Left ventricle myocardium inferior (tissue), 1 donor: ENCODE measurements at regions not wholly inside any gene's neighbourhood (a gene's known extent, or its start where the extent isn't known, plus 50 kb on each side); places are given as distances from the start of the nearest gene placed in this dataset.

Experiments used
- DNase-seq: peaks from one replicate; pipeline ENCODE4 v3.0.0-alpha.2; 2020
- H3K27ac ChIP-seq: fragments of 200-600 bp; replicated peaks from 2 replicates; pipeline ENCODE4 v1.8.0; 2021
- H3K27me3 ChIP-seq: fragments of 200-600 bp; 2 replicates; pipeline ENCODE4 v1.8.0; 2021; ENCODE audit warnings: low read depth
- H3K36me3 ChIP-seq: fragments of 200-600 bp; 2 replicates; pipeline ENCODE4 v1.8.0; 2021
- H3K4me1 ChIP-seq: fragments of 200-600 bp; 2 replicates; pipeline ENCODE4 v1.8.0; 2021
- H3K4me3 ChIP-seq: fragments of 200-600 bp; 2 replicates; pipeline ENCODE4 v1.8.0; 2021; ENCODE audit warnings: mild to moderate bottlenecking, moderate library complexity
- H3K9me3 ChIP-seq: fragments of 200-600 bp; replicated peaks from 2 replicates; pipeline ENCODE4 v1.8.0; 2021
- CTCF ChIP-seq: fragments of 200-600 bp; IDR thresholded peaks from 2 replicates; pipeline ENCODE4 v1.8.0; 2021; ENCODE audit warnings: antibody characterized with exemption, mild to moderate bottlenecking, borderline replicate concordance
- intact Hi-C: fragments of 100-400 bp; cut with micrococcal nuclease; formaldehyde crosslinking; loops from one replicate; pipeline ENCODE4 v1.11.0; 2022
- donor health status: DM: no; HTN: yes; CAD: no; lungs with severe emphysema.

GRCh38 chr1:36709869-36710481, 227.3 kb upstream of the CSF3R start:
- H3K4me3 ChIP-seq: no peak overlapping the region
- H3K27ac ChIP-seq: no peak overlapping the region
- DNase-seq: no peak
- no peaks in the 10 kb centered on the region for H3K9me3 ChIP-seq
- TF ChIP-seq CTCF: no peak
- H3K27me3 ChIP-seq: peaks cover 100% of the 10 kb centered on the region
- intact Hi-C loops: loop anchor here (10.0 kb wide), 1 partner anchor 725 kb away; no protein-coding TSS in a partner anchor
- H3K36me3 ChIP-seq: no peaks in the 10 kb centered on the region
- H3K4me1 ChIP-seq: no peaks in the 10 kb centered on the region

GRCh38 chr1:36708587-36708986, 225.9 kb upstream of the CSF3R start:
- no peak overlapping the region for H3K27ac ChIP-seq
- TF ChIP-seq CTCF: no peak
- H3K27me3 ChIP-seq: peaks cover 100% of the 10 kb centered on the region
- H3K4me3 ChIP-seq: no peak overlapping the region
- H3K9me3 ChIP-seq: no peaks in the 10 kb centered on the region
- intact Hi-C loops: loop anchor here (10.0 kb wide), 1 partner anchor 726 kb away; no protein-coding TSS in a partner anchor
- DNase-seq: no peak
- no peaks in the 10 kb centered on the region for H3K36me3 ChIP-seq
- peaks cover 3% of the 10 kb centered on the region for H3K4me1 ChIP-seq

- no peak for TF ChIP-seq CTCF
- Histone ChIP-seq H3K36me3 (no peaks in the 10 kb centered on the region), H3K9me3 (no peaks in the 10 kb centered on the region), H3K4me1 (peaks cover 3% of the 10 kb centered on the region), H3K27me3 (peaks cover 100% of the 10 kb centered on the region), H3K4me3 (no peak overlapping the region), H3K27ac (no peak overlapping the region)
- DNase-seq: no peak
- intact Hi-C loops: loop anchor here (10.0 kb wide), 1 partner anchor 728 kb away; no protein-coding TSS in a partner anchor
Observed at GRCh38 chr1:36707221-36707620, 224.5 kb upstream of the CSF3R start.

GRCh38 chr1:36706416-36706815, 223.7 kb upstream of the CSF3R start:
- no peaks in the 10 kb centered on the region for H3K36me3 ChIP-seq
- H3K9me3 ChIP-seq: no peaks in the 10 kb centered on the region
- intact Hi-C loops: loop anchor here (10.0 kb wide), 1 partner anchor 728 kb away; no protein-coding TSS in a partner anchor

GRCh38 chr1:36705629-36706028, 222.9 kb upstream of the CSF3R start:
- H3K9me3 ChIP-seq: no peaks in the 10 kb centered on the region
- no peak overlapping the region for H3K4me3 ChIP-seq
- no peak overlapping the region for H3K27ac ChIP-seq
- H3K27me3 ChIP-seq: peaks cover 100% of the 10 kb centered on the region
- no peak for DNase-seq
- no peak for TF ChIP-seq CTCF
- no peaks in the 10 kb centered on the region for H3K36me3 ChIP-seq
- H3K4me1 ChIP-seq: peaks cover 3% of the 10 kb centered on the region
- intact Hi-C loops: loop anchor here (10.0 kb wide), 1 partner anchor 729 kb away; no protein-coding TSS in a partner anchor

More at GRCh38 chr1:36706416-36706815, 223.7 kb upstream of the CSF3R start:
- Histone ChIP-seq H3K27me3 (peaks cover 100% of the 10 kb centered on the region), H3K4me1 (peaks cover 3% of the 10 kb centered on the region), H3K4me3 (no peak overlapping the region), H3K27ac (no peak overlapping the region)
- TF ChIP-seq CTCF: no peak
- no peak for DNase-seq
